GM12891 (cell line): ENCODE measurements at regions not wholly inside any gene's neighbourhood (a gene's known extent, or its start where the extent isn't known, plus 50 kb on each side); places are given as distances from the start of the nearest gene placed in this dataset.
"Not testable (repeated sequence)": the region's sequence is repeated elsewhere in the genome, so short reads cannot be mapped to it uniquely, and the experiment has no call there.

ENCODE experiments used
- DNase-seq: peaks from one replicate; pipeline ENCODE4 v3.0.0; 2011; ENCODE audit warnings: low spot score; ENCODE audit not compliant: insufficient read length
- FAIRE-seq: peaks from 2 replicates; lab custom pipeline; 2011; peaks lifted over from hg19 to GRCh38; lab: Jason Lieb, UNC
- PAX5 ChIP-seq: IDR thresholded peaks from 2 replicates; pipeline ENCODE4 v1.6.1; 2011; ENCODE audit warnings: low read length, moderate library complexity, mild to moderate bottlenecking; ENCODE audit not compliant: insufficient read depth, severe bottlenecking
- POLR2A ChIP-seq: IDR thresholded peaks from 2 replicates; pipeline ENCODE4 v1.6.1; 2011; ENCODE audit warnings: low read depth, low read length, control low read depth
- POLR2AphosphoS5 ChIP-seq: IDR thresholded peaks from 2 replicates; pipeline ENCODE4 v1.6.1; 2011; ENCODE audit warnings: low read depth, low read length, control low read depth
- POU2F2 ChIP-seq: IDR thresholded peaks from 2 replicates; pipeline ENCODE4 v1.6.1; 2011; ENCODE audit warnings: low read depth, mild to moderate bottlenecking, control low read depth, low read length, moderate library complexity
- SPI1 ChIP-seq: IDR thresholded peaks from 2 replicates; pipeline ENCODE4 v1.6.1; 2011; ENCODE audit warnings: low read depth, low read length, control low read depth
- TAF1 ChIP-seq: IDR thresholded peaks from 2 replicates; pipeline ENCODE4 v1.6.1; 2011; ENCODE audit warnings: low read depth, low read length, control low read depth

DNA sequence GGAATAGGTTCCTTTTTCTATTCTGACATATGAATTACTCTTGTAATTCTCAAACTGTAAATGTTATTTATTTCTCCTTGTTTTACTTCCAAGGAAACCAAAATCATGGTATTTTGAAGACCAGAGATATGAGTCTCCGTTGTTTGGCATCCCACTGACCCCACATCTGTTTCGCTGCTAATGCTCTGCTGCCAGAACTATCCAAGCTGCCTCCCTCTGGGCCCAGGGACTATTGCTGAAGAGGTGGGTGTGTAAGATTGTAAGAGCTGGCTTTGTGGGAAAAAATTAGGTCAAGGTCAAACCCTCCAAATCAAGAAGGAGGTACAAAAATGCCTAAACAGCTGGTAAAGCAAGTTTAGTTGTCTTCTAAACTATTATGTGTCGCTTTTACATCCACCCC lies 129.4 kb upstream of the MYO10 start:
- no peak for TF ChIP-seq SPI1
- no peak for TF ChIP-seq POLR2A
- DNase-seq (no peak), FAIRE-seq (no peak)

DNA sequence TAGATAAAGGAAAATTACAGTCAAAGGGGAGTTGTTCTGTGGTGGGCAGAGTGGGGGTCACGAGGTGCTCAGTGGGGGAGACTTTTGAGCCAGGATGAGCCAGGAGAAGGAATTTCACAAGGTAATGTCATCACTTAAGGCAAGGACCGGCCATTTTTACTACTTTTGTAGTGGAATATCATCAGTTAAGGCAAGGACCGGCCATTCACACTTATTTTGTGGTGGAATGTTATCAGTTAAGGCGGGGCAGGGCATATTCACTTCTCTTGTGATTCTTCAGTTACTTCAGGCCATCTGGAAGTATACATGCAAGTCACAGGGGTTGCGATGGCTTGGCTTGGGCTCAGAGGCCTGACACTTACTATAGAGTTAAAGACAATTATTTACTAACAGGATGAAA lies 129.9 kb upstream of the MYO10 start:
- FAIRE-seq, DNase-seq: not testable (repeated sequence)

DNA sequence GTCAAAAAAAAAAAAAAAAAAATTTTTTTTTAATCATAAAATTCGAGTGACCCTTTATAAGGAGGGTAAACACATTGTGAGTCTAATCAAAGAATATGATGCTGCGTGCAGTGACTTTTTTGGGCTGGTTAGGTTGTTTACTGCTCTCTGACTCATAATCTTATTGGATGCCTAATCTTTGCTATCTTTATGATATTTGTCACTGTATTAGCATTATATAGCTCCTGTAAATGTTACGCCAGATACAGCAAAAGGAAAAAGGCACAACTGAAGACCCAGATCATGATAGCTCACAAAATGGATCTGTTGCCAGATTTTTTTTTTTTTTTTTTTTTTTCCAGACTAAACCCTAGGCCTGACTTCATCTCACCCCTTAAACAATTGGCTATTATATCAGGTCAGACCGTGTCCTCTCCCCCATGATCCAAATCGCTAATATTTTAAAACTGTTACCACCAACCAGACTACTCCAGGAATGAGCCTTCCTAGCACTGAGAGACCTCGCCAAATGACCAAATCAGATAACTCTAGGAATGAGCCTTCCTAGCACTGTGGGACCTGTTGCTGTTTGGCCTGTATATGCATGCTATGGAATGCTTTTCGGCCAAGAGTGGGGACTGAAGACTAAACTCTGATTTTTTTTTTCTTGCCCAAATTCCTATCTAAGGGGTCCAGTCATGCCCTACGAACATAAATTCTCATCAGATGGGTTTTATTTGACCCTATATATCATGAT lies 131.7 kb upstream of the MYO10 start:
- TF ChIP-seq PAX5 (no peak), POLR2AphosphoS5 (no peak), SPI1 (no peak), POU2F2 (no peak), POLR2A (no peak), TAF1 (no peak)
- DNase-seq (no peak), FAIRE-seq (no peak)

DNA sequence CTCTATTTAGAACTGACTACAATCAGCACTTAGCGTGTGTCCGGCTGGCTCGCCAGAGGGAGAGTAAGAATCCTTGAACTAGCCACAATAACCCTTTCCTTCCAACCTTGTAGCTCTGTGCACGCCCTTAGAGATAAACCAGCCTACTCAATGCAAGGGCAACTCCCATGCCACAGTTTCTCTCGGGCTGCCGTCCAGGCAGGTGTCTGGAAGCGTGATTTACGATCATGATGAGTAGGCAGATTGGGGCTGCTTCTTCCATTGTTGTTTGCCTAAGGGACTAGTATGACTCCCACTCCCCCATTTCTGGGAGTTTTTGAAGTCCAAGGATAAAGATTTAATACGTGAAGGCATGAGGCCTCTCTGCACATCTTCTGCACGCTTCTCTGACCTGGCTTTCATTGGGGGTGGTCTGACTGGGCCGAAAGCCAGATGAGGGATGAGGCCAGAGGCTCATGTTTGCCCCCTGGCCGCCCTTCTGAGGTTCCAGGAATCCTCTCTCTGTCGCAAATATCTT lies 134.0 kb upstream of the MYO10 start:
- DNase-seq: no peak
- no peak for TF ChIP-seq POU2F2
- TF ChIP-seq POLR2AphosphoS5: no peak
- no peak for TF ChIP-seq SPI1
- TF ChIP-seq TAF1: no peak
- TF ChIP-seq PAX5: no peak
- no peak for TF ChIP-seq POLR2A
- FAIRE-seq: no peak

DNA sequence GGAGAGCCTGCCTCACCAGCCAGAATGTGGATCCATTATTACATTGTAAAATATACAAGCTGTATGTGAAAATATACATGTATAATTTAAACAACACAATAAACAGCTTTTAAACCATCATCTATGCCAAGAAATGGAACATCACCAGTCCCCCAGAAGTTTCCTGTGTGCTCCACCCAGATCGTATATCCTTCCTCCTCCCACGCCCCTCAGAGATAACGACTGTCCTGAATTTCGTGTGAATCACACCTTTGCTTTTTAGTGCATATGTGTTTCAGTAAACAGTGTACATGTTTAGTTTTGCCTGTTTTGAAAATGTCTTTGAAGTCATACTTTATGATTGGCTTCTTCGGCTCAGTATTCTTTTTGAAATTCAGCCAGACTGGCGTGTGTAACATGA lies 134.6 kb upstream of the MYO10 start:
- FAIRE-seq (no peak), DNase-seq (no peak)
- TF ChIP-seq SPI1 (no peak), PAX5 (no peak)

DNA sequence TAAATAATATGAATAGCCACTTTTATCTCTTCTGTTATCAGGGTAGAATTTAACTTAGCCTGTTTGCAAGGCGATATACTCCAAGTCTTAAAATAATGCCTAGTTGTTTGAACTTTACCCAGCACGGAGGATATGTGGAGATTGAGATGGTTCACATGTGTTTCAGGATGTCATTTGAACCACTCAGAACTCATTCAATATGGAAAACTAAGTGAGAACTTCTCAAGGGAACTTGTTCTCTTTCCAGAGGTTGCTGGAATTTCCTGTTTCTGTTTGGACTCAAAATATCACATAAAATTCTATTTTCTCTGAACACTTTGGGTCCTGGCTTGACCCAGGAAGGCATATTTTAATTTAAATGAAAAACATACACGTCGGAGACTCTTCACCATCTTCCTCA lies 139.1 kb upstream of the MYO10 start:
- FAIRE-seq: no peak
- TF ChIP-seq POLR2A (no peak), PAX5 (no peak), POLR2AphosphoS5 (no peak), TAF1 (no peak), POU2F2 (no peak), SPI1 (no peak)

DNA sequence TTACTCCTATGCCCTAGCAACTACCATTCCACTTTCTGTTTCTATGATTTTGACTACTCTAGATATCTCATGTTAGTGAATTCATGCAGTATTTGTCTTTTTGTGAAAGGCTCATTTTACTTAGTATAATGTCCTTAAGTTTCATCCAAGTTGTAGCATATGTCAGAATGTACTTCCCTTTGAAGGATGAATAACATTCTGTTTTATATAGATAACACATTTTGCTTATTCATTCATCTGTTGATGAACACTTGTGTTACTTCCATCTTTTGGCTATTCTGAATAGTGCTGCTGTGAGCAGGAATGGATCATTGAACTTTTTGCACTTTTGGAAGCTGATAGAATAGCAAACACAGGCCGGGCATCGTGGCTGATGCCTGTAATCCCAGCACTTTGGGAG lies 140.2 kb upstream of the MYO10 start:
- DNase-seq: no peak
- FAIRE-seq: no peak
- TF ChIP-seq TAF1: no peak
- no peak for TF ChIP-seq POLR2A
- no peak for TF ChIP-seq PAX5
- no peak for TF ChIP-seq POLR2AphosphoS5
- TF ChIP-seq SPI1: no peak
- no peak for TF ChIP-seq POU2F2

More for the DNA sequence above, 139.1 kb upstream of the MYO10 start:
- DNase-seq: no peak

DNA sequence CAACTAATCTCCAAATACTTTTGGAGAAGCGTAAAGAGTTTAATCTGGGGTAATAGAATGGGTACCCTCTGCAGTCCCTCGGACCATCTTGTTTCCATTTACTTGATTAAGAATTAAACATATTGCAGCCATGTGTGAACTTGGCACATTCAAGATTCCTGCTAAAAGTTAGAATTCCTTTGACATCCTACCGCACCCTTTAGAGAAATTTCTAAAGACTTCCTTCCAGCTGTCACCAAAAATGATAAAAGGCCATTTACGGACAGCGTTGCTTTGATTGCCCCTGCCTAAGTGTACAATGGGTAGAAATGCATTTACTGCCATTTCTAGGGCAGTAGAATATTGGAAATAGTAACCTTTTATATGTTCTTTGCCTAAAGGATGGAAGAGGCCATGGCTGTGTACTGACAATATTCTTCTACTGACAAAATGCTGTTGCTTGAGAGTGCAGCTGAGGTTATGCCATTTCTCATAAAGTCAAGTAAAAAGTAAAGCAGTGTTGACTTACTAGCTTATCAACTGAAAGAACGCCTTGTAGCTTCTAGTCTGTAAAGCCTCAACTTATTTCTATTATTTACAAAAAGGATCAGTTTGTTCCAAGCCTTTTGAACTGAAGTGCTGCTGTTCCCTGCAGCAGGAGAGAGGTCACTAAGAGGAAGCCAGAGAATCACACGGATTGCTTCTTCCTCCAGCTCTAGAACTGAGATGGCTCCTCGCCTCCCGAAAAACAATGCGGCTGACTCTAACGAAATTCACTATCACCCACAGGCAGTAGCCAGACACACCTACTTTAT lies 139.8 kb upstream of the BASP1 start:
- FAIRE-seq: no peak
- TF ChIP-seq POLR2A (no peak), POLR2AphosphoS5 (no peak), SPI1 (no peak), TAF1 (no peak), POU2F2 (no peak), PAX5 (no peak)
- no peak for DNase-seq

DNA sequence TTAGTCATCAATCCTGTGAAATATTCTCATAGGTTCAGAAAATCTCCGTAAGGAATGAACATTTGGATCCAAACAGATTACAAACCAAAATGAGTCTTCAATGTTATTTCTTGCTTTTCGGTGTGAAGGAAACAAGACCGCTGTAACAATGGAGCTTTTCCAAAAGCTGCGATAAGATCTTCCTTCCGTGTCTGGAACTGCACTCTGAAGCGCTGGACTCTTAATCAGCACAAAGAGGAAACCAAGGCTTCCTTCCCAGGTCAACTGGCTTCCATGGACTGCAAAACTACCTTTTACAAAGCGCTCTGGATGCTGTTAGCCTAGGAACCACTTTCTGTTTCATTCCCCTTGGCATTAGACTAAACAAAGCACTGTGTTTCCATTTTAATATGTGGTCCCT lies 137.9 kb upstream of the BASP1 start:
- no peak for FAIRE-seq
- no peak for DNase-seq
- TF ChIP-seq POLR2AphosphoS5 (no peak), SPI1 (no peak)

DNA sequence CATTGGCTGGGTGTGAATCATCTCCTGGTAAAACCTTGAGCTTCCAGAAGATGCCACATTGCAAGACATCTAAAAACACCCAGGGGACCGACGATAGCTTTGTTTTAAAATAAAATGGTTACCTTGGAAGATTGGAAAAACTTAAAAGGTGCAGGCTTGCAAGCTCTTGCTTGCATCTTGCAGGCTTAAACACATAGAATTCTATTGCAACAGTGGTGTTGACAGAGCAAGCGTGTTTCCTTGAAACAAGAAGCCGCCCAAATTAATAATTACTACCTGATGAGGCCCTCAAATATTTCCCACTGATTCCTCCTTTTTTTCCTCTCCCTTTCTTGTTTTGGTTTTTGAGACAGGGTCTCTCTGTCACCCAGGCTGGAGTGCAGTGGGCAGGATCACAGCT lies 137.1 kb upstream of the BASP1 start:
- TF ChIP-seq PAX5 (no peak), POLR2AphosphoS5 (no peak), SPI1 (no peak), TAF1 (no peak), POU2F2 (no peak), POLR2A (no peak)
- DNase-seq: no peak
- FAIRE-seq: no peak
